22Rv1 (cell line): ENCODE measurements at regions not wholly inside any gene's neighbourhood (a gene's known extent, or its start where the extent isn't known, plus 50 kb on each side); places are given as distances from the start of the nearest gene placed in this dataset.

ENCODE experiments used
- ZFX ChIP-seq: fragments of 450-650 bp; IDR thresholded peaks from 2 replicates; pipeline ENCODE4 v1.6.1; 2017; ENCODE audit warnings: antibody characterized with exemption, borderline replicate concordance
- TF ChIP-seq, protein P1 (sequence below): fragments of 450-650 bp; IDR thresholded peaks from 2 replicates; pipeline ENCODE4 v1.5.1; 2017; ENCODE audit warnings: mild to moderate bottlenecking

DNA sequence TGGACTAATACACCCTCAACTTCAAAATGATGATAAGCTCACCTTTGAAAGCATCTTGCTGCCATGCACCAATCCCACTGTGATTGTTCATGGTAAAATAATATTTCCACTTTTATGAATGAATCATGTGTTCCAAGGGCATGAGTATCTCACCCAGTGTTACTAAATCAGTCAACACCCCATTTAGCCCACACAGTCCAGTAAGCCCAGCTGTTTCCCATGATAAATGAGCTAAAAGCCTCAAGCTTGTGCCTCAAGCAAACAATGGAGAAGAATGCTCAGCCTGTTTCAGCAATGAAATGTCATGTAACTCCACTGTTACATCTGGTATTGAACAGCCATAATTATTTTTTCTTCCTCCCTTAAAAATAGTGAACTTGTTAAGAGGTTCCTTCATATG, 442.5 kb downstream of the XPNPEP1 start:
- TF ChIP-seq, protein P1, sequence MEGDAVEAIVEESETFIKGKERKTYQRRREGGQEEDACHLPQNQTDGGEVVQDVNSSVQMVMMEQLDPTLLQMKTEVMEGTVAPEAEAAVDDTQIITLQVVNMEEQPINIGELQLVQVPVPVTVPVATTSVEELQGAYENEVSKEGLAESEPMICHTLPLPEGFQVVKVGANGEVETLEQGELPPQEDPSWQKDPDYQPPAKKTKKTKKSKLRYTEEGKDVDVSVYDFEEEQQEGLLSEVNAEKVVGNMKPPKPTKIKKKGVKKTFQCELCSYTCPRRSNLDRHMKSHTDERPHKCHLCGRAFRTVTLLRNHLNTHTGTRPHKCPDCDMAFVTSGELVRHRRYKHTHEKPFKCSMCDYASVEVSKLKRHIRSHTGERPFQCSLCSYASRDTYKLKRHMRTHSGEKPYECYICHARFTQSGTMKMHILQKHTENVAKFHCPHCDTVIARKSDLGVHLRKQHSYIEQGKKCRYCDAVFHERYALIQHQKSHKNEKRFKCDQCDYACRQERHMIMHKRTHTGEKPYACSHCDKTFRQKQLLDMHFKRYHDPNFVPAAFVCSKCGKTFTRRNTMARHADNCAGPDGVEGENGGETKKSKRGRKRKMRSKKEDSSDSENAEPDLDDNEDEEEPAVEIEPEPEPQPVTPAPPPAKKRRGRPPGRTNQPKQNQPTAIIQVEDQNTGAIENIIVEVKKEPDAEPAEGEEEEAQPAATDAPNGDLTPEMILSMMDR: no peak
- TF ChIP-seq ZFX: no peak
